NCI-H1694 (cell line): ENCODE measurements at regions not wholly inside any gene's neighbourhood (a gene's known extent, or its start where the extent isn't known, plus 50 kb on each side); places are given as distances from the start of the nearest gene placed in this dataset.

Experiments
- DNase-seq: peaks from one replicate; lab custom pipeline; 2025; lab: John Stamatoyannopoulos, UW

DNA sequence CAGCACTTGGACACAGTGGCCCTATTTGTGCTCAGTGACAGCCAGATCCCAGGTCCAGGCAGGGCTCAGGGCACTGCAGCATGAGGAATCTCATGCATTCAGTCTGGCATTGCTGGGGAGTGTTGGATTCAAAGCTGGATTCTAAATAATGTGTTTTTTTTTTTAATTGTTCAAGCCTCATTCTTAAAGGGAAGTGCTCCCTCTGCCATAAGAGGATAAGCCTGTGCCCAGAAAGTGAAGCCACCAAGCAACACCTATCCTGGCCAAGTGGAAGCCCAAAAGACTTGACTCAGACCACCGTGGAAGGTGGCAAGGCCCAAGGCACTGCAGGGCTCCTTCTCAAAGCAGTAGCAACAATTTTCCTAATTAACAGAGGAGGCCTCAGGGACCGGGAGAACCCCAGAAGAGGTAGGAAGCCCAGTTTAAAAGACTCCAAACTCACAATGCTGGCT lies 135.6 kb downstream of the ACTL7B start:
- no peak for DNase-seq

DNA sequence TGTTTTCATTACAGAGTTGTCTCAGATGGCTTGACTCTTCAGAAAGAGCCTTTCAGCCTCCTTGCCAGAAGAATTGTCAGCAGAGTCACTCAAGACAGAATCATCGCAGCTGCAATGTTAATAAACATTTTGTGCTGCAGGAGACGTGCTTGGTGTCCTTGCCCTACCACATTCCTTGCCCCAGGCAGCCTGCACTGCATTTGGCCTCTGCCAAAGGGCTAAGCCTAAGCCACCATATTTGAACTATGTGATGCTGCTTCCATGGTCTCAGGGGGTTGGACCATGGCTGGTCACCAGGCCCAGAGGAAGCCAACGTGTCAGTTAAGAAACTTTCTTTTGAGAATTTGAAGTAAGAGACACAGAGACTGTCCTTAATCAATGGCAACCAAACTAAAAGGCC lies 145.4 kb downstream of the ACTL7B start:
- DNase-seq, result no peak

DNA sequence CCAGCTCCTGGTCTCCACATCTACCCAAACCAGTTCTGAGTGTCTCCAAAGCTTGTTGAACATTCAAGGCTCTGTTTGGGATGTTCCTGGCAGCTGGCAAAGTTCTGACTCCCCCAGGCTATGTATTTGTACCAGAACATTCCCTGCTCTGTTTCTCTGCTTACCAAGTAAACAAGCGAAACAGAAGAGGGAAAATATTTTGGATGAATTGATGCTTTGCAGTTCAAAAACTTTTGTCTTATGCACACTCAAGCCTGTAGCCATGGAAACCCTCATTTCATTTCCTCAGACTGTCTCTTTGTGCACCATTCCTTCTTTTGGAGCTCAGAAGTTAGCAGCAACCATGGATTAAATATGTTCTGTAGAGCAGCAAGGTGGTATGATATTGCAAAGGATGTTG lies 145.8 kb downstream of the ACTL7B start:
- DNase-seq, result no peak

DNA sequence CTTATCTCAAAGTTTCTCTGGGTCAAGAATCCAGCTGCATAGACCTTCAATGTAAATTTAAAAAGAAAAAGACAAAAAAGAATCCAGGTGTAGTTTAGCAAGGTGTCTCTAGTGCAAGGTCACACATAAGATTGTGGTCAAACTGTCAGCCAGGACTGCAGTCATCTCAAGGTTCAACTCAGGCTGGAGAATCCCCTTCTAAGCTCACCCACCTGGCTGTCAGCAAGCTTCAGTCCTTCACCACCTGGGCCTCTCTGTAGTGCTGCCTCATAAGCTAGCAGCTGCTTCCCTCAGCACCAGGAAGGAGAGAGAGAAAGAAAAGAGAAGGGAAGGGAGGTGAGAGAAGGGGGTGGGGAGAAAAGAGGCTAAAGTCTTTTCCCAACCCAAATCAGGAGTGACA lies 146.7 kb downstream of the ACTL7B start:
- no peak for DNase-seq

DNA sequence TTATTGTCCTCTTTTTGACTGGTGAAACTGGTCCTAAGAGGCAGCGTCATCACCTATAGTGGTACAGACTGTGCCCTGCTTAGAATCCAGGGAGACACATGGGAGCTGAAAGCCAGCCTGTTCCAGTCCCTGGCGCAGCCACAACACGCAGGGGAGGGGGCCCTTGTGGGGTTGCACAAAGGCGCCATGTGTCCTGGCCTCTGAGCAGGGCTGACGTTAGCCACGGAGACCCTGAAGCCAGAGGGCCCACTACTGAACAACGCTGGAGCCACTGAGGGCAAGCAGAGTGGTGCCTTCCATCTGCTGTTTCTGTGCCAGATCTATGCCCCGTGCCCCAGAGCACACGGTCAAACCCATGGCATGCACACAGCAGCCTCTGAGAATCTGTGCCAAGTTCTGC lies 147.3 kb downstream of the ACTL7B start:
- no peak for DNase-seq

DNA sequence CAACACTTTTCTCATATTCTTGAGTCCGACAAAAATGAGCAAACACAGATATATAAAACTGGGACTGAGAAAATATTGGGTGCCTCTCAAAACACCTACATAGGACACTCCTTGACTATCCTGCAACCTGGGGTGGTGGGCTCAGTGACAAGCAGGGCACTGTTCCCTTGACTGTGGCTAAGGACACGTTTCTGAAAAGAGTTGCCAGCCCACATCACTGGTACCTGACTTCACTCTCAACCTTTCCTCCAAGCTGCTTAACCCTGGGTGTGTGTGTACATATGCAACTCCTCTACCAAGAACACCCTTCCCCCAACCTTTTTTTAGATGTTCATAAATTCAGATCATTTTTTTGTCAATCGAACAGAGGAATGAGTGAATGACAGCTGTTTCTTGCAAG lies 148.7 kb downstream of the ACTL7B start:
- DNase-seq, result no peak

DNA sequence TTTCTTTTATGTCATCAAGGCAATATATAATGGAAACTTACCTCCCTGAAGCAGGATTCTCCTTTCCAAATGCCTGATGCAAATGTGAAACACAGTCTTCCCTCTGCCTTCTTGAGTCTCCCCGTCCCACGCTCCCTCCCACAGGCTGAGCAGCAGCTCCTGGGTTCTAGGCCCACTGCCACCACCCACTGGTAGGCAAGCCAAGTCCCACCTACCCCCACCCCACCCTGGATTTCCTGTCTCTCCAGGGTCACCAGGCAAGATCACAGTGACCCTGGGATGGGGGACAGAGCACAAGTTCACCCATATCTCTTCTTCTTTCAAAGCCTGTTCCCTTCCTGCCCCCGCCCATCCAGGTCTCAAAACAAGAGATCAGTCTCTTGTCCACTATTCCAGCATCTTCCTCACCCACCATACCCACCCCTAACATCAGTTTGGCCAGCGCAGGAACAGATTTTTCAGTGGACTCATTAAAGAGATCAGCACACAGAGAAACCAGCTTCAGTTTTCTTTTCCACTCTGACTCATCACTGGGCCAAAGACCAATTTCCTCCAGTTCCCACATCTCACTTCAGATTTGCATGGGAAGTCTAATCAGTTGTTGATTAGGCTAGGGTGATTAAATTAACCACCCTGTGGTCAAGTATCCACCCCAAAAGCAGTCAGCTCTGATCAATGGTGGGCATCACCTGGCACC lies 151.5 kb downstream of the ACTL7B start:
- DNase-seq, result no peak

DNA sequence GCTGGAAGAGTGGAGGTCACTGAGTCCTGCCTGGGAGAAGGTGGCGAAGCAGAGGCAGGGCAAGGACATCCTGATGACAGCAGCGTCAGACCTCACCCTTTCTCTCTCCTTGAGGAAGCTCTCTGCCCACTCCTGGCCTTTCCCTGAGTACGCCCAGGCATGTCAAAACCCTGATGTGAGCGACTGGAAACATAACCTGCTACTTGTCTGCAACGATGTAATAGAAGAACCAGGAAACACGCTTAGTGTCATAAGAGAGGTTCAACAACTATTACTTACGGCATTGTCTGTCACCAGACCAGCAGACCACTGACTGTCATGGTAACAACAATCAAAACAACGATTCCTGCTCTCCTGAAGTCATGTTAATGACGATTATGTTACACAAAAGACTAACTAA lies 152.4 kb downstream of the ACTL7B start:
- no peak for DNase-seq

DNA sequence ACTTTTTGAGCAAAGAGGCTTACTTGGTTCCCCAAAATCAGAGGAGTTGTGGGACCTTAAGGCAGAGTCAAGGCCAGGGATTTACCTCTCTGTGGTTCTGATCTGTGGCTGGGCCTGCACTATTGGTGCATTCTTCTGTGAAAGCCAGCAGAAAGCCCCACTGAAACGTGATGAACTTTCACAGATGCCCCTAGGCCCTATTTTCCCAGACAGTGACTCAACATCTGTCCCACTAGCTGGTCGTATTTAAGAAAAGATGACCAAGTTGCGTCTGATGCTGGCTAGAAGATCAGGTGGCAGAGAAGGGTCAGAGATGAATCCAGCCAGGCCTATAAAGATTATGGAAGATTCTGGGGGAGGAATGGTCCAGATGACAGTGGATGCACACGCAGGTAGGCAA lies 153.1 kb downstream of the ACTL7B start:
- DNase-seq, result no peak

DNA sequence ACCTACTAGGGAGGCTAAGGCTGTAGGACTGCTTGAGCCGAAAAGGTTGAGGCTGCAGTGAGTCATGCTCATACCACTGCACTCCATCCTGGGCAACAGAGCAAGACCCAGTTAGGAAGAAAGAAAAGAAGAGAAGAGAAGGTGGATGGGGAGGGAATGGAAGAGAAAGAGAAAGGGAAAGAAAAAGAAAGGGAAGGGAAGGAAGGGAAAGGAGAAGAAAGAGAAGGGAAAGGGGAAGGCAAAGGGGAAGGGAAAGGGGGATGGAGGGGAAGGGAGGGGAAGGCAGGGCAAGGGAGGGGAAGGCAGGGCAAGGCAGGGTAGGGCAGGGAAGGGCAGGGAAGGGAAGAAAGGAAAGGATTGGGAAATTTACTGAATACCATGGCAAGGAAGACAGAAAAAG lies 157.0 kb downstream of the ACTL7B start:
- DNase-seq, result no peak

DNA sequence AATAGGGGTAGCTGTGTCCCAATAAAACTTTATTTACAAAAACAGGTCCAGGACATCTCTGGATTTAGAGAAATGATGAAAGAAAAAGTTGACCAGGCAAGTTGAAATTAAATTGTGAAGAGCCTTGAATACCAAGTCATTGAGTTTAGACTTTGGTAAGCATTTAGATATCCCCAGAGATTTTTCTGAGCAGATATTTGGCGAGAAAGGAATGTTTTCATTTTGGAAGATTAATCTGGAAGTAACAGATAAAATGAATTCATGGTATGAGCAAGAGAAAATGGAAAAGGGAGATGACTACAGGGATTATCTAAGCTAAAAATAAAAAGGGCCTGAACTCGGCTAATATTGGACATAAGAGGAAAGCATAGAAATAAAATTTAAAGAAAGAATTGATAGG lies 157.6 kb downstream of the ACTL7B start:
- DNase-seq, result no peak

DNA sequence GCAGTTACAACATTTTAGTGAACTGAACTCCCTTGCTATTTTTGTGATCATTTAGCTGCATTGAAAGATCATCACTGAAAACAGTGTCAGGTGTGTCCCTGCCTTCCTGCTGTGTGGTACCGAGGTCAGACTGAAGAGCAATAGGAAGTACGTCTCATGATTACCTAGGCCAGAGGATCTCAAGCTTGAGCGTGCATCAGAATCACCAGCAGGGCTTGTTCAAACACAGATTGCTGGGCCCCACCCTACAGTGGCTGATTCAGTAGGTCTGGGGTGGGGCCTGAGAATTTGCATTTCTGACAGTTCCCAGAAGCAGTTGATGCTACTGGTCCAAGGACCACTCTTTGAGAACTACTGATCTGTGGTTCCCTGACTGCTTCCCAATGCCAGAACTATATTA lies 159.6 kb downstream of the ACTL7B start:
- DNase-seq, result no peak

DNA sequence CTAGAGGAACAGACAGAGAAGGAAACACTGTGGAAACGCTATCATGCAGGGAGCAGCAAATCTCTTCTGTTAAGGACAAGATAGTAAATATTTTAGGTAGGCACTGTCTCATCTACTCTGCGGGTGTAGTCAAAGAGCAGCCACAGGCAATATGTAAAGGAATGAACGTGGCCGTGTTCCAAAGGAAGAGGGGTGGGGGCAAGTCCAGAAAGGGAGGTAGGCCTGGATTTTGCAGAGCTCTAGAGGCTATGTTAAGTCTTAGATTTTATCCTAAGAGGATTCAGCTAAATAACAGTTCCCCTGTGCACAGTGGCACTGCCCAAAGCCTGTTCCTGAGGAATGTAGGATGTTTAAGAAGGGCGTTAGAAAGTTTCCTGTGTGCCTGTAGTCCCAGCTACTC lies 161.6 kb downstream of the ACTL7B start:
- DNase-seq, result no peak

DNA sequence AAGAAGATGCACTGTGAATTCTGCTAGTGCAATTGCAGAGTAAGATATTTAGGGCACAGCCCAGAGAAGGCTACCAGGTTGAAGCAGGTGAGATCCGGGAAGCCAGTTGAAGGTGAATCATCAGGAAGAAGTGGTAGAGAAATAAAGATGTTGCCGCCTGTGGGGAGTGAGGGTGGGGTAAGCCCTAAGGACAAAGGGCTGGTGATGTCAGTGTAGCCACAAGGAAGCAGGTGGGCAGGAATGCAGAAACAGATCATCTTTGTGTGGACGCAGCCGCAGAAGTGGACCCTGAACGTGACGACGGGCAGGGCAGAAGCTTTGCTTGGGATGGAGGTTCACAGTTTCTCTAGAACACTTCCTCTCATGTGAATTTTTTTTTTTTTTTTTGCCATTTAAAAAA lies 164.2 kb downstream of the ACTL7B start:
- DNase-seq, result no peak

DNA sequence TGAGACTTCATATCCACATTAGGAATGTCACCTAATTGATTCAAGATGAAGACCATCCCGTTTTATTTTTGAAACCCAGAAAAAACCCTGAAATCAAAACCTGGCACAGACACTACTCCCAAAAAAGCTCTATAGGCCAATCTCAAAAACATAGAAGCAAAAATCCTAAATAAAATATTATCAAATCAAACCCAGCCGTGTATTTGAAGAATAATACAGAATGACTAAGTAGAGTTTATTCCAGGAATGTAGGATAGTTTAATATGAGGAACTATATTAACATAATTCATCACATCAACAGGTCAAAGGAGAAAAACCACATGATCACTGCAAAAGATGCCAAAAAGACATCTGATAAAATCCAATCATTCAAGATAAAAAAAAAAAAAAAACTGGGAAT lies 167.1 kb downstream of the ACTL7B start:
- DNase-seq, result no peak

DNA sequence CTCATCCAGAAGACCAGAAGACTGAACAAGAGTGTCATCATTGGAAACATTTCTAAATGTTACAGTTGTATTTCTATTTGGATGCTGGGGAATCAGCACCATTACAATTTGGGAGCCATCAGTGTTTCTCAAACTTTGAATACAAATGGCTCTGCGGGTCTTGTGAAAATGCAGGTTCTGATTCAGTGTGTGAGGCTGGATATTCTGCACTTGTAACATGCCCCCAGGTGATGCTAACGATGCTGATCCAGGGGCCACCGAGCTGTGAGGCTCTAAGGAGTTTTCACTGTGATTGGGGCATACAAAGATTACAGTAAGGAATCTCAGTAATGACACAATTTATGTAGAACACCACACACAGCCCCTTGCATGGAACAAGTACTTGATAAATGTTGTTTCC lies 167.7 kb downstream of the ACTL7B start:
- no peak for DNase-seq

DNA sequence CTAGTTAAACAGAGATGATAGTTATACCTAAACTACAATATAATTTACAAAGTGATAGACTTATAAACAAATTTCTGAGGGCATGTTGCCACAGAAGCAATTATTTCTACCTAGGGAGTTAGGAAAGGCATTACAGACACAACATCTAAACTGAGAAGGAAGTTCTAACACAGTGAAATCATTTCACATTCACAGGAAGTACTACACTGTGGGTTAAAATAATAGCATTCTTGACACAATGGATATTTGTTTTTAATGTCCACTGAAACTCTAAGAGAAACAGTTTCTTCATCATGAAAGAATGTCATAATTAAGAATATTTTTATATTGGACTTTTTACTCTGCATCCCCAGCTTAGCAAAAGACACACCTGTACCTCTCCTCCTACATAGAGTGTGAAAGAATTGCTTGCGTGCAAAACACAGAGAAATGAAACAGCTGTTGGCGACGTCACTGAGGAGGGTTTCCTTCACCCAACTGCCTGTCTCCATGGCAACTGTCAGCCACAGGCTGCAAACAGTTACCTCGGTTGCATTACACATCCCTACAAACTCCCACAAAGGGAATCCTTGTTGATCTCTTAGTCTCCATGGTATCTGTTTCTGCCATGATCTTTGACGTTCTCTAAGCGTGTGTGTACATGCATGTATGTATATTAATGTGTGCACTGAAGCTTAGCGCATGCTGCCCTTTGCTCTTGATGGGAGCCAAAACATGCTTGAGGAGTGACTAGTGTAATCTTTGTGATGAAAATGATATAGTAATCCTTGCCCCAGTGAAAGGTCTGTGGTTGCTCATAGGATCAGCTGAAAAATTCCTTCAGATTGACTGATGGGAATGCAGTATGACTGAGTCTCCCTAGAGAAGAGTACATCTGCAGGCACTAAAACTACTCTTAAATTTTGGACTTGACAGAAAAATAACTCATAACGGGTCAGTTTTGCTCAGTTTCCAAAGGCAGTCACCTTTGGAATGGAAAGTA lies 168.5 kb downstream of the ACTL7B start:
- peak; percentile 15 for DNase-seq

DNA sequence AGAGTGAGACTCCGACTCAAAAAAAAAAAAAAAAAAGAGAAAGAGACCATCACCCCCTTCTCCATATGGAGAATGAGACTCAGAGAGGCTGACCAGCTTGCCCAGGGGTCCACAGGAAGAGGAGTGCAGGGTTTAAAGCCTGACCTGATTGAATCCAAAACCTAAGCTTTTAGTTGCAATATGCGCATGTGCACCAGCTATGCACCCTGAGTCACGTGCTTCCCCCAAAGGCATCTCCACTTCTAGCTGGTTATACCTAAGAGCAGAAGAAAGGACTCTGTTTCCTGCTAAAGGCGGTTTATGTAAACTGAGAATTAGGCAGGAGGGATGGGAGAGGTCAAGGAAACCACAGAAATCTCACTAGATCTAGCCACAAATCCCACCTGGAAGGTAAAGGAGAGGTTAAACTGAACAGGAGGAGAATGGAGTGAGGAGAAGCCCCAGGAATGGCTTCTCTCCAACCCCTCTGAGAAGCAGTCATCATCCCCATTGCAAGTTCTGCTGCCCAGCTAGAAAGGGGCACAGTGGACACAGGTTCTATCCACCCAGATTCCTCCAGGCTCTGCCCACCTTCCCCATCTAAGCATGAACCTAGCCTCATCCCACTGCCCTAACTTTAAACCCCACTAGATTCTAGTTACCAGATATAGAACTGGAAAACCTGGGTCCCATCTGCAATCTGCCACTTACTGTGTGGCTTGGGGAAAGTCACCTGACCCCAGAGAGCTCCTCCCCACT lies 171.3 kb downstream of the ACTL7B start:
- no peak for DNase-seq

DNA sequence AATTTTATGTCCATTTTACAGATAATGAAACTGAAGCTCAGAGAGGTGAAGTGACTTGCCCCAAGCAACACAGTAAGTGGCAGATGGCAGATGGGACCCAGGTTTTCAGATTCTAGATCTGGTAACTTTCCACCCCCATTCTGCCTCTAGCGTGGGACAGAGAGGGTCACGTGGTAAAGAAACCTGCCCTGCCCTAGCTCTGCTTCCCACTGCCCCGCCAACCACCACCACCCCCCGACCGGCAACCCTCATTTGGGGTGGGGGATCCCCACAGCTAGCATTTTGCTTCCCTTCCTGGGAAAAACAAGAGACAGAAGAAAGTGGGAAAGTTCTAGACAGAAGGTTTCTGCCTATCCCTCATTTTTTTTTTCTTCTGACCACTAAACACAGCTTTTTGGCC lies 172.5 kb downstream of the ACTL7B start:
- no peak for DNase-seq

DNA sequence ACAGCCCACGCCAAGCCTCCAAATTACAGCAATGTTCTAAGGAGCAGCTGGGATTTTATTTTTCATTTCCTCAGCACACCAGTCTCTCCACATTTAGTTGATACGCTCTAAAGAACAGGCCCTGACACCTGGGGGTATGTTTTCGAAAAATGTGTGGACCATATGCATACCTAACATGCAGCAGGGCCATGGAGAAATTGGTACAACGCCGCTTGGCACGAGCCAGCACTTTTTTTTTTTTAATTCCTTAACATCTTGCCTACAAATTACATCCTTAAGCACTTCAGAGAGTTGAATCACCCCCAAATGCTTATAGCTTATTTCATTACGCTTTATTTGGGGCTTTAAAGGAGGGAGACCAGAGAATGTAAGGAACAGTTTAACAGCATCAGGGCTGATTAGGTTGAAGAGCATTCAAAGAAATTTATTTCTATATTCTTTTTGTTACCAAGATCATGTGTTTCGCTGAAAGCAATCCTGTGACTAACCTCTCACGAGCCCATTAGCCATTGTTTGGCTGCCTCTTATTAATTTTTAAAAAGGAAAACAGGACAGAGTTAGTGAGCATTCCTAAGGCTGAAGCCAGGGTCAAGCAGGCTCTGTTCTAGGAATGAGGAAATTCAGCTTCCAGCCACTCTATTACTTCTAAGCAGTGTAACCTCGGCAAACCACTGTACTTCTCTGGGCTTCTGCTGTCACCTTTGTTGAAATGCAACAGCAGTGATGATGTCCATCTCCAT lies 173.8 kb downstream of the ACTL7B start:
- DNase-seq, result no peak

DNA sequence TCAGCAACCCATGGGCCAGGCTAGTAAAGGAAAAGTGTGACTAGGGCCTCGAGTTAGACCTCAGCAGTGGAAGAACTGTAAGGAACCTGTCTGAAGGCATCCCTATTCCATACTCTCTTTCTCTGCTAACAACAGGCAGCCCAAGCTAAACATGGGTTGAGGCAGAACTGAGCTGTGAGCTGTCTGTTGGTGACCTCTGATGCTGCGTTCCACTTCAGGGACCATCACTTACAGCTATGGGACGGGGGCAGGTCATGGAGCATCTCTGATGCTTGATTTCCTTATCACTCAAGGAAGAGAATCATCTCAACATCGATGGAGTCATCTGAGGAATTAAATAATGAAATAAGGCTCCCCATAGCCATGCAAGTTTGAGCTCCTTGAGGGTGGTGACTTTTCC lies 174.8 kb downstream of the ACTL7B start:
- no peak for DNase-seq

DNA sequence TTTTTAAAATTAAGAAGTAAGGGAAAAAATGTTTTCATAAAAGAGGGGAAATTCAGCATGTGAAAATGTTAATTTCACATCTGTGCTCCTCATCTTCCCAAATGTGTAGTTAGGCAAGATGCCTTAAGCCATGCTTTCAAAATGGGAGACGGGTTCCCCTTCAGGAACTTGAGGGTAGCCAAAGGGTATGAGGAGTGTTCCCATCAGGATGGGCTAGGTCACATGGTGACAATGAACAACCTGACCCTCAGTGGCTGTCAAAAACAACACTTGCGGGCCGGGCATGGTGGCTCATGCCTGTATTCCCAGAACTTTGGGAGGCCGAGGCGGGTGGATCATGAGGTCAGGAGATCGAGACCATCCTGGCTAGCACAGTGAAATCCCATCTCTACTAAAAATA lies 178.0 kb downstream of the ACTL7B start:
- no peak for DNase-seq
